Natural killer cell (primary cell): ENCODE measurements at regions not wholly inside any gene's neighbourhood (a gene's known extent, or its start where the extent isn't known, plus 50 kb on each side); places are given as distances from the start of the nearest gene placed in this dataset.

Source experiments
- ATAC-seq, 3 donors: fragments of 150-1000 bp in 2 of 3; fragments of 200-7000 bp in 1 of 3; cut with Tn5 transposase; 1 replicate in 1 of 3; 2 replicates in 2 of 3; pipeline ENCODE4 v1.10.0; 2021; ENCODE audit warnings: mild to moderate bottlenecking in 2 of 3, moderate library complexity in 2 of 3
- DNase-seq, 2 donors: peaks; one replicate each; pipeline versions ENCODE4 v3.0.0 to v3.0.0-alpha.2; 2013 to 2021; ENCODE audit warnings: mixed read lengths in 1 of 2
- H3K27ac ChIP-seq: one replicate; pipeline ENCODE4 v1.5.1; 2013; ENCODE audit warnings: mild to moderate bottlenecking, low read length
- H3K27me3 ChIP-seq: one replicate; pipeline ENCODE4 v1.6.1; 2013; ENCODE audit warnings: low read length; ENCODE audit not compliant: control insufficient read depth, insufficient read depth
- H3K36me3 ChIP-seq: one replicate; pipeline ENCODE4 v1.6.1; 2013; ENCODE audit warnings: low read length; ENCODE audit not compliant: control insufficient read depth, insufficient read depth
- H3K4me1 ChIP-seq: one replicate; pipeline ENCODE4 v1.6.1; 2013; ENCODE audit warnings: low read length; ENCODE audit not compliant: control insufficient read depth, insufficient read depth
- H3K4me3 ChIP-seq: one replicate; pipeline ENCODE4 v1.5.1; 2013; ENCODE audit warnings: low read length
- H3K9me3 ChIP-seq: one replicate; pipeline ENCODE4 v1.6.1; 2013; ENCODE audit warnings: low read length; ENCODE audit not compliant: control insufficient read depth, insufficient read depth
- H3K27ac Mint-ChIP-seq, 2 donors: one replicate each; pipeline ENCODE4 v1.8.0; 2022; ENCODE audit warnings: mild to moderate bottlenecking in 2 of 2, mixed read lengths in 2 of 2, moderate library complexity in 1 of 2
- H3K27me3 Mint-ChIP-seq, 2 donors: one replicate each; pipeline ENCODE4 v1.8.0; 2022; ENCODE audit warnings: low read depth in 2 of 2, mixed read lengths in 2 of 2
- H3K36me3 Mint-ChIP-seq: one replicate; pipeline ENCODE4 v1.8.0; 2022; ENCODE audit warnings: mixed read lengths
- H3K4me1 Mint-ChIP-seq, 2 donors: one replicate each; pipeline ENCODE4 v1.8.0; 2022; ENCODE audit warnings: mixed read lengths in 2 of 2
- H3K4me3 Mint-ChIP-seq: one replicate; pipeline ENCODE4 v1.8.0; 2022; ENCODE audit warnings: mild to moderate bottlenecking, moderate library complexity, mixed read lengths
- H3K9me3 Mint-ChIP-seq, 2 donors: one replicate each; pipeline ENCODE4 v1.8.0; 2022; ENCODE audit warnings: mixed read lengths in 2 of 2
- CTCF ChIP-seq: fragments of 200-600 bp; IDR thresholded peaks from one replicate; pipeline ENCODE4 v1.8.0; 2022; ENCODE audit warnings: antibody characterized with exemption
- WGBS: methylation state at CpG from one replicate; pipeline ENCODE4 v1.1.7; 2013; ENCODE audit warnings: missing lambda C conversion rate; ENCODE audit not compliant: insufficient coverage; 5-methylcytosine and 5-hydroxymethylcytosine counted together
- intact Hi-C: fragments of 100-400 bp; cut with micrococcal nuclease; formaldehyde crosslinking; loops from one replicate; pipeline ENCODE4 v1.14.2; 2022

GRCh38 chr18:68555879-68556301, 159.0 kb downstream of the TMX3 start:
- H3K9me3 ChIP-seq, result no peaks in the 10 kb centered on the region
- Mint-ChIP-seq H3K4me3 (no peak overlapping the region), H3K27ac (no peak overlapping the region), H3K36me3 (no peaks in the 10 kb centered on the region), H3K4me1 (no peaks in the 10 kb centered on the region), H3K27me3 (no peaks in the 10 kb centered on the region), H3K9me3 (peaks cover 3 to 12% of the 10 kb centered on the region in 2 donors)
- intact Hi-C loops, result no loop called here
- no peak overlapping the region for H3K4me3 ChIP-seq
- H3K27ac ChIP-seq, result no peak overlapping the region
- H3K4me1 ChIP-seq, result no peaks in the 10 kb centered on the region
- no peaks in the 10 kb centered on the region for H3K27me3 ChIP-seq
- H3K36me3 ChIP-seq, result no peaks in the 10 kb centered on the region
- DNase-seq (no peak), ATAC-seq (no peak)
- TF ChIP-seq CTCF, result no peak

- Mint-ChIP-seq H3K4me3 (no peak overlapping the region), H3K27ac (no peak overlapping the region), H3K36me3 (no peaks in the 10 kb centered on the region), H3K9me3 (peaks cover 0 to 10% of the 10 kb centered on the region in 2 donors), H3K4me1 (no peaks in the 10 kb centered on the region), H3K27me3 (no peaks in the 10 kb centered on the region)
- no peaks in the 10 kb centered on the region for H3K36me3 ChIP-seq
- ATAC-seq (no peak), DNase-seq (no peak)
- H3K27ac ChIP-seq, result no peak overlapping the region
- no peak for TF ChIP-seq CTCF
- H3K27me3 ChIP-seq, result no peaks in the 10 kb centered on the region
- no peak overlapping the region for H3K4me3 ChIP-seq
- 85% methylated on average over 7 of the region's 9 CpGs for WGBS
- intact Hi-C loops, result no loop called here
- H3K9me3 ChIP-seq, result no peaks in the 10 kb centered on the region
- H3K4me1 ChIP-seq, result no peaks in the 10 kb centered on the region
Measured at GRCh38 chr18:68548904-68549870, 165.7 kb downstream of the TMX3 start.

- no peaks in the 10 kb centered on the region for H3K4me1 Mint-ChIP-seq
- intact Hi-C loops, result no loop called here
- H3K36me3 Mint-ChIP-seq, result no peaks in the 10 kb centered on the region
- H3K9me3 Mint-ChIP-seq, result peaks cover 0 to 4% of the 10 kb centered on the region in 2 donors
- Histone ChIP-seq H3K27ac (no peak overlapping the region), H3K4me3 (no peak overlapping the region), H3K36me3 (no peaks in the 10 kb centered on the region), H3K9me3 (no peaks in the 10 kb centered on the region), H3K27me3 (no peaks in the 10 kb centered on the region), H3K4me1 (no peaks in the 10 kb centered on the region)
- no peak for DNase-seq
- no peak overlapping the region for H3K27ac Mint-ChIP-seq
- no peaks in the 10 kb centered on the region for H3K27me3 Mint-ChIP-seq
- no peak for ATAC-seq
- no peak overlapping the region for H3K4me3 Mint-ChIP-seq
- no peak for TF ChIP-seq CTCF
- WGBS, result 83% methylated on average over 2 of the region's 2 CpGs
Measured at GRCh38 chr18:68543344-68543743, 171.6 kb downstream of the TMX3 start.

GRCh38 chr18:68542846-68543245, 172.1 kb downstream of the TMX3 start:
- TF ChIP-seq CTCF, result no peak
- Histone ChIP-seq H3K9me3 (no peaks in the 10 kb centered on the region), H3K27ac (no peak overlapping the region), H3K4me1 (no peaks in the 10 kb centered on the region), H3K36me3 (no peaks in the 10 kb centered on the region), H3K4me3 (no peak overlapping the region), H3K27me3 (no peaks in the 10 kb centered on the region)
- Mint-ChIP-seq H3K27me3 (no peaks in the 10 kb centered on the region), H3K4me1 (no peaks in the 10 kb centered on the region), H3K4me3 (no peak overlapping the region), H3K36me3 (no peaks in the 10 kb centered on the region), H3K9me3 (peaks cover 0 to 4% of the 10 kb centered on the region in 2 donors), H3K27ac (no peak overlapping the region)
- intact Hi-C loops, result no loop called here
- DNase-seq (no peak), ATAC-seq (no peak)
- WGBS, result 71% methylated on average over 1 of the region's 1 CpG
